ENCODE measurements at regions not wholly inside any gene's neighbourhood (a gene's known extent, or its start where the extent isn't known, plus 50 kb on each side); places are given as distances from the start of the nearest gene placed in this dataset.

DNA sequence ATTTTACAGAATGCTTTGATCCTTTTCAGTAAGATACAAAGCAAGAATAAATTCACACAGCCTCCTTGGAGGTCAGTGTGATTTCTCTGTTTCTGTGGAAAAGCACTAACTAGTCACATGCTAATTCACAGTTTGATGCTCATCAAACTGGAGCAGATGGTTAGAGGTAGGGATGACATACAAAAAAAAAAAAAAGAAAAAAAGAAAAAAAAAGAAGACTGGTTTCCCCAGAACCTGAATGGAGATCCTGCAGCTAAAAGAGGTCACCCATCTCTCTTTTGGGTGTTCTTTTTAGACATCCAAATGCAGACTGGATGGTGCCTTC lies 123.7 kb upstream of the ANKRD55 start:
- no peaks in the 10 kb centered on the region for H3K27me3 ChIP-seq
- no peak overlapping the region for H3K4me3 ChIP-seq
- H3K27ac ChIP-seq = no peak overlapping the region
- no peaks in the 10 kb centered on the region for H3K36me3 ChIP-seq
- no peak for DNase-seq
- TF ChIP-seq EP300 (IDR thresholded peaks at IDR 0.05) (no peak), POLR2A (IDR thresholded peaks at IDR 0.05) (no peak), POLR2AphosphoS5 (IDR thresholded peaks at IDR 0.05) (no peak)
- TF ChIP-seq, protein P1, sequence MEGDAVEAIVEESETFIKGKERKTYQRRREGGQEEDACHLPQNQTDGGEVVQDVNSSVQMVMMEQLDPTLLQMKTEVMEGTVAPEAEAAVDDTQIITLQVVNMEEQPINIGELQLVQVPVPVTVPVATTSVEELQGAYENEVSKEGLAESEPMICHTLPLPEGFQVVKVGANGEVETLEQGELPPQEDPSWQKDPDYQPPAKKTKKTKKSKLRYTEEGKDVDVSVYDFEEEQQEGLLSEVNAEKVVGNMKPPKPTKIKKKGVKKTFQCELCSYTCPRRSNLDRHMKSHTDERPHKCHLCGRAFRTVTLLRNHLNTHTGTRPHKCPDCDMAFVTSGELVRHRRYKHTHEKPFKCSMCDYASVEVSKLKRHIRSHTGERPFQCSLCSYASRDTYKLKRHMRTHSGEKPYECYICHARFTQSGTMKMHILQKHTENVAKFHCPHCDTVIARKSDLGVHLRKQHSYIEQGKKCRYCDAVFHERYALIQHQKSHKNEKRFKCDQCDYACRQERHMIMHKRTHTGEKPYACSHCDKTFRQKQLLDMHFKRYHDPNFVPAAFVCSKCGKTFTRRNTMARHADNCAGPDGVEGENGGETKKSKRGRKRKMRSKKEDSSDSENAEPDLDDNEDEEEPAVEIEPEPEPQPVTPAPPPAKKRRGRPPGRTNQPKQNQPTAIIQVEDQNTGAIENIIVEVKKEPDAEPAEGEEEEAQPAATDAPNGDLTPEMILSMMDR (IDR thresholded peaks at IDR 0.05) = no peak
- peaks cover 3 to 40% (median 22%) of the 10 kb centered on the region in 4 donors for H3K4me1 ChIP-seq
- intact Hi-C loops (cut with DNase I; ENCODE audit: low total_unique reads) = no loop called here
- no peaks in the 10 kb centered on the region for H3K9me3 ChIP-seq

DNA sequence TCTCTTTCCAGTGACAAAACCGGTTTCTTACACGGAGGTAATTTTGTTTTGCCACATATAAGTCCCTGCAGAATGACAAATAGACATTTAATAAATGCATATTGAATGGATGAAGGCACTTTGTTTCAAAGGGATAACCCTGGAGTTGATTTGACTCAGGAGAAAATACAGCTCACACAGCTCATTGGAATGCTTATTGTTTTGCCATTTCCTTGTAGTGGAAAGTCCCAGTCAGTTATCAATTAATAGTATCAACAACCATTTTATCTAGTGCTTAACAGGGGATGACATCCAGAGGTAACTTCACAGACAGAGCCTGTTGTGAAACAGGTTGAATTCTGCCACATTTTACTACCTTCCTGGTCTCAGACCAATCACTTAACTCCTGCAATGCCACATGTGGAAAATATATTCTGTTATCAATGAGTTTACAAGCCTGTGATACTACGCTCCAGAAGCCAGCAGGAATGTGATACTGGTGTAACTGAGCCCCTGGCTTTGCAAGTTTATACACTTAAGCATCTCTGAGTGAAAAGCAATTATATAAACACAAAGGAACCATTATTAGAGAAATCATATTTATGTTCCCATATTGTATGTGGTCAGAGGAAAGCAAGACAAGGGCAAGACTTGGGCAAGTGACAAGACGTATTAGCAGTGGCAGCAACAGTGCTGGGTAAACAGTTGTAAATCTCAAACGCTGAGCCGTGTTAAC lies 123.1 kb upstream of the ANKRD55 start:
- H3K4me1 ChIP-seq = peaks cover 3 to 40% (median 22%) of the 10 kb centered on the region in 4 donors
- intact Hi-C loops (cut with DNase I; ENCODE audit: low total_unique reads) = no loop called here
- DNase-seq = peak in 1 of 2 donors; percentile 45
- H3K9me3 ChIP-seq = no peaks in the 10 kb centered on the region
- peak overlapping the region in 1 of 5 donors; percentile 27 for H3K27ac ChIP-seq
- no peaks in the 10 kb centered on the region for H3K36me3 ChIP-seq
- H3K27me3 ChIP-seq = no peaks in the 10 kb centered on the region
- WGBS, 5 donors = 28 to 53% (median 37%) methylated on average over 6 of the region's 6 CpGs
- no peak for TF ChIP-seq POLR2AphosphoS5 (IDR thresholded peaks at IDR 0.05)
- TF ChIP-seq POLR2A (IDR thresholded peaks at IDR 0.05) = no peak
- TF ChIP-seq, protein P1 (IDR thresholded peaks at IDR 0.05) = no peak
- TF ChIP-seq EP300 (IDR thresholded peaks at IDR 0.05) = no peak
- H3K4me3 ChIP-seq = no peak overlapping the region

DNA sequence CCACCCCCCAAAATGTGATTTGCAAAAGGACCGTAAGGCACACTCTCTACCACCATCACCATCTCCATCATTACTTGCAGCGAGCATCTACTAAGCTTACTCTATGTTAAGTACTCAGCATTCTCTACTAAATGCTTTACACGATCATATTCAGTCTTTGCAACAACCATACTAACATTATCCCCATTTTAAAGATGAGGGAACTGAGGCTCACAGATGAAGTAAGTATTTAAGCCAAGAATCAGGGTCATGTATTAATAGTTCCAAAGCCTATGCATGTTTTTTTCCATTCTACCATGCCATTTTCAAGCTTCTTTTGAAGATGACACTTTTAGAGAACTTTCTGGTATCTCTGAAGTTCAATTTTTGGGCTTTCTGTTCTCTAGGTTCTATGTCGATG lies 121.7 kb upstream of the ANKRD55 start:
- TF ChIP-seq POLR2AphosphoS5 (IDR thresholded peaks at IDR 0.05) (no peak), EP300 (IDR thresholded peaks at IDR 0.05) (no peak), POLR2A (IDR thresholded peaks at IDR 0.05) (no peak)
- TF ChIP-seq, protein P1 (IDR thresholded peaks at IDR 0.05) = no peak
- H3K27me3 ChIP-seq = no peaks in the 10 kb centered on the region
- H3K27ac ChIP-seq = no peak overlapping the region
- no peak for DNase-seq
- H3K4me1 ChIP-seq = peaks cover 12 to 53% (median 28%) of the 10 kb centered on the region in 4 donors
- 74 to 99% (median 85%) methylated on average over 4 of the region's 4 CpGs for WGBS, 5 donors
- intact Hi-C loops (cut with DNase I; ENCODE audit: low total_unique reads) = no loop called here
- no peaks in the 10 kb centered on the region for H3K9me3 ChIP-seq
- H3K36me3 ChIP-seq = no peaks in the 10 kb centered on the region
- no peak overlapping the region for H3K4me3 ChIP-seq

DNA sequence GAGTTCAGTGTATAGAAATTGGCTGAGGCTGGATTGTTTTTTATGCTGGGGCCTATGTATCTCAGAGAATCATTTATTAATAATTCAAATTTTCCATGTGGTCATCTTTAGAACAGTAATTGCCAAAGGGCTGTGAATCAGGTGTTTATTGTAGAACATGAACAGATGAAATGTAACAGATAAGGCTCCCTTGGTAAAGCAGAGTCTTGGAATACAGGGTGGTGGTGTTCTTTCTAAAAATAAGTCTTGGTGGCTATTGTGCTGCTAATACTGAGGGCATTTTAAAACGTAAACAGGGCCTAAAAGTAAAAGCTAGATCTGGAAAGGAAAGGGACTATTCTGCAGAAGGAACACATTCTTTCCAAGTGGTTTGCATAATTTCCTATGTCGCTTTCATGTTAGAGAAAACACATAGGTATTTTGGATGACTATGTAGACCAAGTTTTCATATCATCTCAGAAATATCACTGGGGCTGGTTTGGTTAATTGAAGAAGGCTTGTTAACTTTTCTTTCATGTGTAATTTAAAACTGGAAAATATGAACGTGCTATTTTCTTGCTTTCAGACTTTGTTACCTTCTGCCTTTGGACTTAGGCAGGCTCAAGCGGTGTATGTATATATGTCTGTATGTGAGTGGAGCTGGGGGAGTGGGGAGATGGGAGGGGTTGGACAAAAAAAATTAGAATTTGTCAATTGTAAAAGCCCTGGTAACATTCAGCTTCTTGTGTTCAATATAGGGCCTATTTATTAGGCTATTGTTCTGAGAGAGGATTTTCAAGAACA lies 119.9 kb upstream of the ANKRD55 start:
- H3K4me1 ChIP-seq = peaks cover 12 to 37% (median 19%) of the 10 kb centered on the region in 4 donors
- DNase-seq = no peak
- H3K4me3 ChIP-seq = no peak overlapping the region
- no peaks in the 10 kb centered on the region for H3K27me3 ChIP-seq
- no peaks in the 10 kb centered on the region for H3K36me3 ChIP-seq
- no peaks in the 10 kb centered on the region for H3K9me3 ChIP-seq
- no peak overlapping the region for H3K27ac ChIP-seq
- intact Hi-C loops (cut with DNase I; ENCODE audit: low total_unique reads) = no loop called here
- TF ChIP-seq POLR2A (IDR thresholded peaks at IDR 0.05) (no peak), EP300 (IDR thresholded peaks at IDR 0.05) (no peak), POLR2AphosphoS5 (IDR thresholded peaks at IDR 0.05) (no peak)
- TF ChIP-seq, protein P1 (IDR thresholded peaks at IDR 0.05) = no peak
- WGBS, 5 donors = 73 to 82% (median 78%) methylated on average over 4 of the region's 4 CpGs

All from stomach (tissue), 8 donors.